Activated CD8-positive, alpha-beta T cell treated with anti-CD3 and anti-CD28 coated beads for 36 hours (primary cell): ENCODE measurements at regions not wholly inside any gene's neighbourhood (a gene's known extent, or its start where the extent isn't known, plus 50 kb on each side); places are given as distances from the start of the nearest gene placed in this dataset.

Source experiments
- ATAC-seq: fragments of 200-7000 bp; cut with Tn5 transposase; one replicate; pipeline ENCODE4 v1.10.0; 2021; ENCODE audit warnings: mild to moderate bottlenecking, moderate library complexity
- CTCF ChIA-PET: fragments of 350-600 bp; sonication (Branson Sonifier 250); formaldehyde crosslinking; loops from one replicate; lab custom pipeline; 2021; ENCODE audit warnings: antibody characterized with exemption; lab: Charles Lee
- POLR2A ChIA-PET: fragments of 350-600 bp; sonication (Branson Sonifier 250); formaldehyde crosslinking; loops from one replicate; lab custom pipeline; 2021; ENCODE audit warnings: antibody characterized with exemption; lab: Charles Lee
- DNase-seq: peaks from one replicate; pipeline ENCODE4 v3.0.0-alpha.2; 2020
- H3K27ac Mint-ChIP-seq: one replicate; pipeline ENCODE4 v1.8.0; 2021; ENCODE audit warnings: mild to moderate bottlenecking, mixed read lengths
- H3K27me3 Mint-ChIP-seq: one replicate; pipeline ENCODE4 v1.8.0; 2021; ENCODE audit warnings: mixed read lengths
- H3K36me3 Mint-ChIP-seq: one replicate; pipeline ENCODE4 v1.8.0; 2021; ENCODE audit warnings: low read depth, mixed read lengths
- H3K4me1 Mint-ChIP-seq: one replicate; pipeline ENCODE4 v1.8.0; 2021; ENCODE audit warnings: low read depth, mixed read lengths
- H3K4me3 Mint-ChIP-seq: one replicate; pipeline ENCODE4 v1.8.0; 2021; ENCODE audit warnings: mild to moderate bottlenecking, moderate library complexity, mixed read lengths
- H3K9me3 Mint-ChIP-seq: one replicate; pipeline ENCODE4 v1.8.0; 2021; ENCODE audit warnings: mixed read lengths
- CTCF ChIP-seq: fragments of 200-600 bp; IDR thresholded peaks from one replicate; pipeline ENCODE4 v1.8.0; 2022; ENCODE audit warnings: antibody characterized with exemption, mild to moderate bottlenecking
- intact Hi-C: fragments of 100-400 bp; cut with micrococcal nuclease; formaldehyde crosslinking; loops from one replicate; pipeline ENCODE4 v1.10.0; 2022

DNA sequence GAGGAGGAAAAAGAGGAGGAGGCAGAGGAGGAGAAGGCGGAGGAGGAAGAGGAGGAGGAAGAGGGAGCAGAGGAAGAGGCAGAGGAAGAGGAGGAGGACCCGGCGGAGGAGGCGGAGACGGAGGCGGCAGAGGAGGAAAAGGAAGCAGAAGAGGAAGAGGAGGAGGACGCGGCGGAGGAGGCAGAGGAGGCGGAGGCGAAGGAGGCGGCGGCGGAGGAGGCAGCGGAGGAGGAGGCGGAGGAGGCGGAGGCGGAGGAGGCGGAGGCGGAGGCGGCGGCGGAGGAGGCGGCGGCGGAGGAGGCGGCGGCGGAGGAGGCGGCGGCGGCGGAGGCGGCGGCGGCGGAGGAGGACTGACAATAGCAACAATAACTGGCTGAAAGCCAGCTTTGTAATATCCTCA, 616.6 kb downstream of the TBC1D22A start:
- H3K4me3 Mint-ChIP-seq: no peak overlapping the region
- H3K27ac Mint-ChIP-seq: no peak overlapping the region
- no peaks in the 10 kb centered on the region for H3K36me3 Mint-ChIP-seq
- DNase-seq (no peak), ATAC-seq (no peak)
- H3K9me3 Mint-ChIP-seq: peaks cover 8% of the 10 kb centered on the region
- ChIA-PET CTCF (no interaction called here), POLR2A (no interaction called here)
- no peaks in the 10 kb centered on the region for H3K27me3 Mint-ChIP-seq
- H3K4me1 Mint-ChIP-seq: no peaks in the 10 kb centered on the region
- intact Hi-C loops: no loop called here
- no peak for TF ChIP-seq CTCF

DNA sequence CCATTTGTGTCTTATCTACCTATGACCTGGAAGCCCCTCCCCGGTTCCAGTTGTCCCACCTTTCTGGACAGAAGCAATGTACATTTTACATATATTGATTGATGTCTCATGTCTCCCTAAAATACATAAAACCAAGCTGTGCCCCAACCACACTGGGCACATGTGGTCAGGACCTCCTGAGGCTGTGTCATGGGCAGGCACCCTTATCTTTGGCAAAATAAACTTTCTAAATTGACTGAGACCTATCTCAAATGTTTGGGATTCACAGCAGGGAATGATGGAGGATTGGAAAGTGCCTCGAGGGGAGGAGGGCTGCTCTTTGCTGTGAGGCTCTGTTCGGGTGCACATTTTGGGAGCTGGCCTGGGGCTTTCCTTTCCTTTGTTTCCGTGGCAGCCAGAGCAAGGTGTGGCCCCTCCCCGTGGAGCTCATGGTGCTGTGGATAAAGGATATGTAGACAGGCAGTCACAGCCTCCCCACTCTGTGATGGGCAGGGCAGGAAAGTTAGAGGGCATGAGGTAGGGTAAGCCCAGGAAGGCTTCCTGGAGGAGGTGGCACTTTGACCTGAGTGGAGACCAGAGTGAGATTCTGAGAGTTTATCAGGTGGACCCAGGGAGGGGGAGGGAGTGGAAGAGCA, 615.6 kb downstream of the TBC1D22A start:
- Mint-ChIP-seq H3K4me1 (no peaks in the 10 kb centered on the region), H3K27me3 (no peaks in the 10 kb centered on the region), H3K9me3 (peaks cover 8% of the 10 kb centered on the region), H3K36me3 (no peaks in the 10 kb centered on the region), H3K4me3 (no peak overlapping the region), H3K27ac (no peak overlapping the region)
- CTCF ChIA-PET: no interaction called here
- intact Hi-C loops: no loop called here
- ATAC-seq: no peak
- no peak for TF ChIP-seq CTCF
- DNase-seq: no peak
- POLR2A ChIA-PET: no interaction called here

DNA sequence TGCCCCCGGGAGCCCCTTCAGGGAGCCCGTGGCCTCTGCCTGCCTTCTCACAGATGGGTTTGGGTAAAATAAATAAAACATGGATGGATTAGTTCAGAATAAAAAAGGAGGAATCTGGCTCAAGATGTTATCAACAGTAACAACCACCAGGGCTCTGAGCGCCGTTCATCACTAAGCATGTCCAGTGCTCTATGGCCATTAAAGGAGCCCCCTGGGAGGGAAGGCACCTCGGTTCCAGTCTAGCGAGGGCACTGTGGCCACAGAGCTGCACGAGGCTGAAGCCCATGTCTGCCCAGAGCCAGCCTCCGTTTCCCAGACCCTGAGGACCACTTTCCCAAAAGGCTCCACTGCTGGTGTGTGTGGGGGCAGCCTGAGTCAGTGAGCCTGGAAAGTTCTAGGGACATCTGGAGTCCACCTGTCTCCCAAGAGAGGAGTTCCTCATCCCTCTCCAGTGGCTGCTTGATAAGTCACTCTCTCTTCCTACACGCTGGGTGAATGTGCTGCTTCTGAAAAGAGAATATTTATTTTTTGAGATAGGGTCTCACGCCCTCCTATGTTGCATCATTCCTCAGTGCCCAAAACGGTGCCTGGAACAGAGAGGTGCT, 614.6 kb downstream of the TBC1D22A start:
- Mint-ChIP-seq H3K9me3 (peaks cover 8% of the 10 kb centered on the region), H3K27me3 (no peaks in the 10 kb centered on the region), H3K36me3 (no peaks in the 10 kb centered on the region), H3K4me1 (no peaks in the 10 kb centered on the region), H3K27ac (no peak overlapping the region), H3K4me3 (no peak overlapping the region)
- ATAC-seq (no peak), DNase-seq (no peak)
- intact Hi-C loops: no loop called here
- ChIA-PET CTCF (no interaction called here), POLR2A (no interaction called here)
- TF ChIP-seq CTCF: no peak

DNA sequence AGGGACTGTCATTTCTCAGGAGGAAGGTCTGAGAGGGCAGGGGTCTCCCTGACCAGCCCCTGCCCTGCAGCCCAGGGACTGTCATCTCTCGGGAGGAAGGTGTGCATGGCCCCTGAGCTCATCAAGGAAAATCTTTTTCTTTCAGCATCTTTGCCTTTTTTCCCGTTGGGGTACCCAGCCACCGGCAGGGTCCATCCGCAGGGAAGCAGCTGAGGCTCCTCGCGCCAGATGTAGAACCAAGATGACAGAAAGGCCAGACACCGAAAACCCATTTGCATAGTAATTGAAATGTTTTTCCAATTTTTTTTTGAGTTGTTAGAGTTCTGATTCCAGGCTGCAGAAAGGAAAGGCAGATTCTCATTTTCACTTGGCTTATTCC, 613.9 kb downstream of the TBC1D22A start:
- H3K9me3 Mint-ChIP-seq: peaks cover 8% of the 10 kb centered on the region
- intact Hi-C loops: no loop called here
- H3K36me3 Mint-ChIP-seq: no peaks in the 10 kb centered on the region
- no peak for TF ChIP-seq CTCF
- peaks cover 2% of the 10 kb centered on the region for H3K27me3 Mint-ChIP-seq
- POLR2A ChIA-PET: interaction anchor here (0.7 kb wide), 1 partner anchor 444 kb away, joined by 3 read pairs; no protein-coding TSS in a partner anchor
- no peak overlapping the region for H3K27ac Mint-ChIP-seq
- no peak for DNase-seq
- no peak overlapping the region for H3K4me3 Mint-ChIP-seq
- CTCF ChIA-PET: no interaction called here
- ATAC-seq: no peak
- H3K4me1 Mint-ChIP-seq: no peaks in the 10 kb centered on the region

DNA sequence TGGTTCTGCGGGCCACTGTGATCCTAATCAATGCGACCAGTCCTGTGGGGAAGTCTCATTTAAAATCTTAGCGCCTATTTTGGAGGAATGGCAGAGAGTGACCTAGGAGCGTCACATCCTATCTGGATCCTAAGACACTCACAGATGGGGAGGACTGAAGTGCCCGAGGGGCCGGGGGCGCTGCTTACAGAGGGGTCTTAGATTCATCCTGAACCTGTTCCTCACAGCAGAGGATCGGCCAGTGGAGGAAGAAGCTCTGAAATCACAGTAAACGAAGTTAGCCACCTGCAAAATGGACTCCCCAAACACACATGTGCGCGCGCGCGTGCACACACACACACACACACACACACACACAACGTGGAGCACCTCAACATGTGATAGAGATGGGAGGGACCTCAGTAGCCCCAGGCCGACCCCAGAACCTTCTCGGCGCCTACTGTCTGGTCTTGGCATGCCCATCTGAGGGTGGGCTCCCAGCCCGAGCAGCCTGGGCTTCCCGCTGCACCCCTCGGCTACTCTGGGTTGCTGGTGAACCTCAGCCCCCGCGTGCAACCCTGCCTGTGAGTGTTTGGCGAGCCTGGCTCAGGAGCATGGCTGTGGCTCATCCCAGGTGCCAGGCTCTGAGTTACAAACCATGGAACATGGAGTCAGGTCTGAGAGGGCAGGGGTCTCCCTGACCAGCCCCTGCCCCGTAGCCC, 613.3 kb downstream of the TBC1D22A start:
- Mint-ChIP-seq H3K27ac (no peak overlapping the region), H3K9me3 (peaks cover 8% of the 10 kb centered on the region), H3K36me3 (no peaks in the 10 kb centered on the region), H3K4me3 (no peak overlapping the region), H3K27me3 (peaks cover 2% of the 10 kb centered on the region), H3K4me1 (no peaks in the 10 kb centered on the region)
- no peak for ATAC-seq
- intact Hi-C loops: no loop called here
- ChIA-PET CTCF (no interaction called here), POLR2A (interaction anchor here (0.7 kb wide), 1 partner anchor 443 kb away, joined by 3 read pairs; no protein-coding TSS in a partner anchor)
- no peak for DNase-seq
- TF ChIP-seq CTCF: no peak
